GM13977 (cell line): ENCODE measurements at regions not wholly inside any gene's neighbourhood (a gene's known extent, or its start where the extent isn't known, plus 50 kb on each side); places are given as distances from the start of the nearest gene placed in this dataset.

Source experiments
- DNase-seq: peaks from one replicate; pipeline ENCODE4 v3.0.0; 2012; ENCODE audit warnings: low spot score
- CTCF ChIP-seq: IDR thresholded peaks from 2 replicates; pipeline ENCODE4 v1.5.1; 2012; ENCODE audit warnings: mild to moderate bottlenecking, control low read depth; ENCODE audit not compliant: insufficient read depth; ENCODE audit errors: extremely low read depth, missing control alignments
- in situ Hi-C: fragments of 300-500 bp; cut with MboI; formaldehyde crosslinking; loops from one replicate; pipeline ENCODE4 v1.12.0; 2022; ENCODE audit warnings: low sequenced_read_pairs, low pct_unique_long_range_greater_than_20kb, mixed read lengths, inconsistent platforms; ENCODE audit not compliant: unreplicated experiment

- no peak for TF ChIP-seq CTCF
- in situ Hi-C loops: no loop called here
- no peak for DNase-seq
Measured at GRCh38 chr6:9627916-9628315, 787.0 kb downstream of the TFAP2A start.

GRCh38 chr6:9623985-9624384 is 790.9 kb downstream of the TFAP2A start:
- in situ Hi-C loops: no loop called here
- no peak for TF ChIP-seq CTCF
- no peak for DNase-seq

GRCh38 chr6:9623228-9623832 is 791.5 kb downstream of the TFAP2A start:
- no peak for TF ChIP-seq CTCF
- no peak for DNase-seq
- in situ Hi-C loops: no loop called here

GRCh38 chr6:9621276-9621675 is 793.6 kb downstream of the TFAP2A start:
- in situ Hi-C loops: no loop called here
- no peak for TF ChIP-seq CTCF
- no peak for DNase-seq

- no peak for DNase-seq
- in situ Hi-C loops: no loop called here
- TF ChIP-seq CTCF: no peak
Measured at GRCh38 chr6:9620687-9621086, 794.2 kb downstream of the TFAP2A start.

GRCh38 chr6:9620263-9620662 is 794.6 kb downstream of the TFAP2A start:
- TF ChIP-seq CTCF: no peak
- no peak for DNase-seq
- in situ Hi-C loops: no loop called here

GRCh38 chr6:9614778-9615177 is 800.1 kb downstream of the TFAP2A start:
- no peak for DNase-seq
- in situ Hi-C loops: no loop called here
- no peak for TF ChIP-seq CTCF
